Cardiac septum (tissue), 1 donor: ENCODE measurements at regions not wholly inside any gene's neighbourhood (a gene's known extent, or its start where the extent isn't known, plus 50 kb on each side); places are given as distances from the start of the nearest gene placed in this dataset.

Experiments
- DNase-seq: peaks from one replicate; pipeline ENCODE4 v3.0.0-alpha.2; 2020; ENCODE audit warnings: low spot score
- intact Hi-C: fragments of 100-400 bp; cut with DNase I; formaldehyde crosslinking; loops from one replicate; pipeline ENCODE4 v1.14.0; 2022
- donor health status: DM: no; HTN: no; CAD: no.

DNA sequence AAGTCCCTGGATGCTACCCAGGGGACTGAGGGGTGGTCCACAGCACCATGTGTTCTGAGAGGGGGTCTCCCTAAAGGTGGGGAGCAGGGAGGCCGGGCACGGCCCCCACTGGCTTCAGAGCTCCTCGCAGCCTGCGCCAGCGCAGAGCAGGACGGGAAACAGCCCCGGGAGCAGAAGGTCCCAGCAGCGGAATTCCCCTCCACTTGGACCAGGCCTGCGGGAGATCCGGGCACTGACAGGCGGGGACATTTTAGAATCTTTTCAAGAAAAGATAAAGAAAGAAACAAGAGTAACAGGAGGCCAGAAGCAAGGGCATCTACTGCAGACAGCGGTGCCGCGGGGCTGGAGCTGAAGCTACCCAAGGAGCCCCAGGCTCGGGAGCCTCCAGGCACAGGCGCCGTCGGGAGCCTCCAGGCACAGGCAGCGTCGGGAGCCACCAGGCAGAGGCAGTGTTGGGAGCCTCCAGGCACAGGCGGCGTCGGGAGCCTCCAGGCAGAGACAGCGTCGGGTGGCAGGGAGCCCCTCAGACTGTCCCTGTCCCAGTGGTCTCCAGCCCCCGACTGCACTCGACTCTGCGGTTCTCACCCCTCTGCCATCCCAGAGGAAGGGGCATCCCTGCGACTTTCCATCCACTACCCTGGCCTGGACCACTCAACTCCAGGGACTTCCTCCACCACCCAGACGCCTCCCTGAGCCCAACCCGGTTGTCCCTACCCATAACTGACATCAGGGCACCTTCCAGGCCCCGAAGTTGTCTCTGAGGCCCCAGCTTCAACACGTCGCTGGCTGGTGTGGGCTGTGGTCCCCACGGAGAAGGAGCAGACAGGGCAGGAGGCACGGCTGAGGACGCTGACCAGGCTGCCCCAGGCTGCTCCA, 211.1 kb downstream of the BRD1 start:
- DNase-seq, result no peak
- intact Hi-C loops, result no loop called here

DNA sequence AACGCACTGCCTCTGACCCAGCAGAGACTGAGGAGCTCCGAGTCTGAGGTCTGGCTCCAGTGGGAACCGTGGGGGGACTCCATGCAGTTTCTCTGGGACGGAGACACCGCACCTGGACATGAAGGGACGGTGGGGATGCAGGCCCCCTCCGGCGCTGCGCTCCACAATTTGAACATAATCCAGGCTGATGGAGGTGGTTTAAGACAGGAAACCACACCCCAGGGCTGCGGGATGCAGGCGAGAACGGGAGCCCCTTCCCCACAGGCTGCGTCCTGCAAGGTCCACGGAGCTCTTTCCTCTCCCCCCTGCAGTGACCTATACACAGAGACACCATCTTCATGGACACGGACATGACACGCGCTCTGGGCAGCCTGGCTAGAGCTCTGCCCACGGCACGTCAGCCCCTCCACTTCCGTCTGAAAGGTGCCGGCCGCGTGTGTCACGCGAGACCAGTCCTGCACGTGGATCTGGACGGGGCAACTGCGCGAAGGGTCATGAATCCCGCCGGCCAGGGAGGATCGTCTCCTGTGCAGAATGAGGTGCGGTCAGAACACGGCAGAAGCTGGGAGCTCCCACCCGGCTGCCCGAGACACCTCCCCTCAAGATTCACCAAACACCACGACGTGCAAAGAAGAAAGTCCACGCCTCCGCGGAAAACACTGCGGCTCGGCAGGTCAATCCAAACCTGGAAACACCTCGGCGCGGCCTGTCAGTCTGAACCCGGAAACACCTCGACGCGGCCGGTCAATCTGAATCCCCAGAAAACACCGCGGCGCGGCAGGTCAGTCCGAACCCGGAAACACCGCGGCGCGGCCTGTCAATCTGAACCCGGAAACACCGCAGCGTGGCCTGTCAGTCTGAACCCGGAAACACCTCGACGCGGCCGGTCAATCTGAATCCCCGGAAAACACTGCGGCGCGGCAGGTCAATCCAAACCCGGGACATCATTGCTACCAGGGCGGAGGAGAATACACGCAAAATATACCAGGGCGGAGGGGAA, 212.4 kb downstream of the BRD1 start:
- intact Hi-C loops, result no loop called here
- DNase-seq, result no peak

- intact Hi-C loops, result no loop called here
- no peak for DNase-seq
These were observed 214.0 kb downstream of the BRD1 start for GRCh38 chr22:49613511-49614270.

DNA sequence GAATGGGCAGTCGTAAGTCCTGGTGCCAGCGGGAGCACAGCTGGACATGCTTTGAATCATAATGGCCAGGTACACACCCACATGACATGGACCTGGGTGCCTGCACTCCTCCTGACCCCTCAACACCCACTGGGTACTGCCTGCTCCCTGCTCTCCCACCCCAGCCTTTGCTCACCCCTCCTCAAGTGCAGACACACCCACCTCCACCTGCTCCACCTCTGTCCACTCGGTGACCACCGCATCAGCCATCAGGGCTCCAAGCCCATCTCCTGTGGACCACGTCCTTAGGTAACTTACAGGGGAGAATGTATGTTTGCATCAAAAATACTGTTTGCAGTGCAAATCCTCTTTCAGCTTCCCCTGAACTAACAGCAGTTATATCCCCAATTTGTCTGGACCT, 214.6 kb downstream of the BRD1 start:
- intact Hi-C loops, result no loop called here
- no peak for DNase-seq

- intact Hi-C loops, result no loop called here
- DNase-seq, result no peak
These were observed 218.3 kb downstream of the BRD1 start for GRCh38 chr22:49609207-49609876.

- intact Hi-C loops, result no loop called here
- DNase-seq, result no peak
These were observed 219.0 kb downstream of the BRD1 start for GRCh38 chr22:49608660-49609059.

DNA sequence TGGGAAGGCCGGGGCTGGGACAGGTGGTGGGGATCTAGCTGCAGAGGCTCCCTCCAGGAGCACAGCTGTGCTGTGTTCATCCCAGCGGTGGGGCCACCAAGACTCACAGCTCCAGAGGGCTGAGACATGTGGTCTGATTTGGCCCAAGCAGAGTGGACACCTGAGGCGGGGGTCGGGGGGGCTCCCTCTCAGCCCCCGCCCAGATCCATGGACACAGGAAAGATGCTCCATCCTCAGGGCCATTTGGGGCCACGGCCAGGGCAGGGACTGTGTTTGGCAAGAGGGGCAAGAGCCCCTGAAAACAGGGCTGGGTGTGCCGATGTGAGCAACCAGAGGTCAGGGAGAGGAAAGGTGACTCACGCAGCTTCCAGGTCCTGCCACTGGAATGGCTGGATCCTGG, 219.4 kb downstream of the BRD1 start:
- DNase-seq, result no peak
- intact Hi-C loops, result no loop called here

- intact Hi-C loops, result no loop called here
- DNase-seq, result no peak
These were observed 219.9 kb downstream of the BRD1 start for GRCh38 chr22:49607821-49608220.

DNA sequence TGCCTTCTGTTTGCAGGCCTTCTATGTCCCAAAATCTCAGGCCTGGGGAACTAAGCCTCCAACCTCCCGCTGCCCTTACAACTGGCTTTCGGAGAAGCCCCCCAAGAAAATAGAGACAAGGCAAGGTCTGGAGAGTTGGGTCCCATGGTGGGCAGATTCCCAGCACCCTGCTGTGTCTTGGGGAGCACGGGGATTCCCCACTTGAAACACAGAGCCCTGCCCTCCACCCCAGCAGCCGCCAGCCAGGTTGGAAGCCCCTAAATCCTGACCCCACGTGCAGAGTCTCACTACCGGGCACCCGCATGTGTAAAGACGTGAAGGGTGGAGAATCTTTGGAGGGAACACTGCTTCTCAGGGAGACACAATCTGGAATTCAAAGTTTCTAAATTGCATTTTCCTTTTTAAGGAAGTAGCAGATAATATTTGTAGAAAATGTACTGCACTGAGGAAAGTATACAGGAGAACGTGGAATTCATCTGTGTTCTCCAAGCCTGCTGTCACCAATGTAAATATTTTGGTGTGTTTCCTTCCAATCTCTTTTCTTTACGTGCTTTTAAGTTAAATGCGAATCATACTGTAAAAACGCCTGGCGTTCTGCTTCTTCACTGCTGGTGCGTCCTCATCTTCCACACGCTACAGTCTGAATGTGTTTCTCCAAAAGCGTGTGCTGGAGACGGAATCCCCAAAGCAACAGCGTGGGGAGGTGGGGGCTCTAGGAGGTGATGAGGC, 220.9 kb downstream of the BRD1 start:
- intact Hi-C loops, result no loop called here

DNA sequence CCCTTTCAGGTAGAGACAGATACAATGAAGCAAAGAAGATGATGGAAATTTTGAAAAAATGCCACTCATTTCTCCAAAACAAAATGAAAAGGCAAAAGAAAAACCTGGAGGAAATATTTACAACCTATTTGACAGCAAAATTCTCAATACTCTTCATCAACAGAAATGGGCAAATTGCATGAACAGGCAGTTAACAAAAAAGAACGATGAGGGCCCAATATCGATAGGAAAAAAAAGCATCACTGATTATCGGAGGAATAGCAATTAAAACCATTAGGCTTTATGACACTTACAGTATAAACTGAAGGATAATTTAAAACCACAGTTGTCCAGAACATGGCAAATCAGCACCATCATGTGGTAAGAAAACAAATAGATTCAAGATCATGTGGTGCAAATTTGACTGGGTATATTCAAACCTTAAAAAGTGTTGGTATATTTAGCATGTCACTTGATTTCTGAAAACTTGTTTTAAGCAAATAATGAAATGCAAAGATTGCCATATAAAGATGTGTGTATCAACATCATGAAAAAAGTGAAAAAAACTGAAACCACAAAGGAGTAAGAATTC, 222.9 kb downstream of the BRD1 start:
- intact Hi-C loops, result no loop called here

More for the DNA sequence above, 220.9 kb downstream of the BRD1 start:
- DNase-seq, result peak; percentile 39

DNA sequence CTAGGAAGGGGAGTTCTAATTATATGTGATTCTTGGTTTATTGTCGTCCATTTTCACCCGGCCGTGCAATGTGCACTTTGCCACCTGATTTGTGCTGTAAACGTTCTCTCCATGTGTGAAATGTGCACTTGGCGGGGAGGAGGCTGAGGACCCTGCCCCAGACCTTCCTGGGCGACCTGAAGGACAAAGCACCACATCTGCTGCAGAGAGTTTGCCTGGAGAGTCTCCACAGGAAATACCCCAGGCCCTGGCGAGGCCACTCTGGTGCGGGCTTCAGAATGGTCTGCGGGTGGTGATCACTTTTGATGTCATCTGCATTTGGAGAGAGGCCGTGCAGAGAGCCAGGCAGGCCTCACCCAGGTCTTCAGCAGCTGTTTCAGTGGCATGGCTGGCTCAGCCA, 224.7 kb downstream of the BRD1 start:
- no peak for DNase-seq
- intact Hi-C loops, result no loop called here

More for the DNA sequence above, 222.9 kb downstream of the BRD1 start:
- DNase-seq, result no peak

DNA sequence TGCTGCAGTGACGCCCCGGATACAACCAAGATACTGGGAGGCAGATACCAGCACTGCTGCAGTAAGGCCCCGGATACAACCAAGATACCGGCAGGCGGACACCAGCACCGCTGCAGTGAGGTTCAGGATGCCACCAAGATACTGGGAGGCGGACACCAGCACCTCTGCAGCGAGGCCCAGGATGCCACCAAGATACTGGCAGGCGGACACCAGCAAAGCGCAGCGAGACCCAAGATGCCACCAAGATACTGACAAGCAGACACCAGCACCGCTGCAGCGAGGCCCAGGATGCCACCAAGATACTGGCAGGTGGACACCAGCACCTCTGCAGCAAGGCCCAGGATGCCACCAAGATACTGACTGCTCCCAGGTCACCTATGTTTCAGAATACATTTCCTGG, 225.2 kb downstream of the BRD1 start:
- DNase-seq, result no peak
- intact Hi-C loops, result no loop called here

- DNase-seq, result no peak
- intact Hi-C loops, result no loop called here
These were observed 225.9 kb downstream of the BRD1 start for GRCh38 chr22:49601614-49602321.

- intact Hi-C loops, result no loop called here
- peak; percentile 70 for DNase-seq
These were observed 226.7 kb downstream of the BRD1 start for GRCh38 chr22:49600891-49601431.

GRCh38 chr22:49600468-49600867, 227.2 kb downstream of the BRD1 start:
- intact Hi-C loops, result no loop called here
- DNase-seq, result no peak

- peak; percentile 58 for DNase-seq
- intact Hi-C loops, result no loop called here
These were observed 227.8 kb downstream of the BRD1 start for GRCh38 chr22:49599691-49600455.

DNA sequence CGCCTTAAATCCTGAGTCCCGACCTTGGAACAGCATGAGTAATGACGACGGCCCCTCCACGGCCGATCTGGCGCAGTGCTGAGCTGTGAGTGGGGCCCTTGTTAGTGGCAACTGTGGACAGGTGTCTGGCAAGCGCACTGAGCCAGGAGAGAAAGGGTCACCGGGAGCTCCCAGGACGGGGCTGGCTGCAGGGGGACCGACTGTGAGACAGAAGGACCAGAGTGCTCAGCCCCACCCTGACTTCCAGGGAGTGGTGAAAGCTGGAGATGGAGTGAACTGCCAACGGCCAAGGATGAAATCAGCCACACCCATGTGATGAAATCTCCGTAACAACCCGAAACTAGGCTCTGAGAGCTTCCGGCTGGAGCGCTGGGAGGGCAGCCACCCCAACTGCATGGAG, 228.6 kb downstream of the BRD1 start:
- peak; percentile 66 for DNase-seq
- intact Hi-C loops, result no loop called here
